Bronchial epithelial cell (primary cell): ENCODE measurements at regions not wholly inside any gene's neighbourhood (a gene's known extent, or its start where the extent isn't known, plus 50 kb on each side); places are given as distances from the start of the nearest gene placed in this dataset.
"Not testable (repeated sequence)": the region's sequence is repeated elsewhere in the genome, so short reads cannot be mapped to it uniquely, and the experiment has no call there.

ENCODE experiments used
- DNase-seq: peaks from one replicate; pipeline ENCODE4 v3.0.0-alpha.2; 2010; ENCODE audit warnings: low read depth
- FAIRE-seq: peaks from 2 replicates; lab custom pipeline; 2011; peaks lifted over from hg19 to GRCh38; lab: Jason Lieb, UNC
- H3K27me3 ChIP-seq: 2 replicates; pipeline ENCODE4 v1.5.1; 2011; ENCODE audit warnings: low read length; ENCODE audit not compliant: control insufficient read depth, insufficient read depth
- H3K36me3 ChIP-seq: 2 replicates; pipeline ENCODE4 v1.5.1; 2011; ENCODE audit warnings: low read length; ENCODE audit not compliant: control insufficient read depth, insufficient read depth
- H3K4me3 ChIP-seq: 2 replicates; pipeline ENCODE4 v1.5.1; 2011; ENCODE audit warnings: mild to moderate bottlenecking, low read depth, low read length, control low read depth
- TF ChIP-seq, protein P1 (sequence below): IDR thresholded peaks from 2 replicates; pipeline ENCODE4 v1.5.1; 2011; ENCODE audit warnings: mild to moderate bottlenecking, moderate library complexity, low read length, control low read depth, inconsistent platforms; ENCODE audit not compliant: insufficient read depth, severe bottlenecking

DNA sequence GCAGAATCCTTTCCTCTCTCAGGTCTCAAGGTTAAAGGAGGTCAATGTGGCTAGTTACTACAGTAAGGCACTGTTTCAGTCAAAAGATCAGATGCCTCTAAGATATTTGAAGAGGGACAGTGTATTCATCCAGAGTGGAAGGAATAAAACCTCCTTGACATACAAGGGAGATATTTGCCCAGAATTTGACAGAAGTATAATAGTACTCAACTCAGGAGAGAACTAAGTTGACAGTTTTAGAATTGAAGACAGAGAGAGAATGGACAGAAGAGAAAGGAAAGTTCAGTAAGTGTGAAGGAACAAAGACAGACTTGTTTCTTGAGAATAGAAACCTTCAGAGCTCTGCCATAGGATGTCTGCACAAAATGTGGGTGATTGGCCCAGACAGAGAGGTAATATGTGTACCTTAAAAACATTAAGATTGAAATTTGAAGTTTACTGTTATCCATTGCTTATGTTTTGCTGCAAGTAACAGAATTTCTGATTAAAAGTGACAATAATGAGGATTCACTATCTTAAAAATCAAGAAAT is 507.1 kb downstream of the IGSF11 start:
- FAIRE-seq = no peak
- TF ChIP-seq, protein P1, sequence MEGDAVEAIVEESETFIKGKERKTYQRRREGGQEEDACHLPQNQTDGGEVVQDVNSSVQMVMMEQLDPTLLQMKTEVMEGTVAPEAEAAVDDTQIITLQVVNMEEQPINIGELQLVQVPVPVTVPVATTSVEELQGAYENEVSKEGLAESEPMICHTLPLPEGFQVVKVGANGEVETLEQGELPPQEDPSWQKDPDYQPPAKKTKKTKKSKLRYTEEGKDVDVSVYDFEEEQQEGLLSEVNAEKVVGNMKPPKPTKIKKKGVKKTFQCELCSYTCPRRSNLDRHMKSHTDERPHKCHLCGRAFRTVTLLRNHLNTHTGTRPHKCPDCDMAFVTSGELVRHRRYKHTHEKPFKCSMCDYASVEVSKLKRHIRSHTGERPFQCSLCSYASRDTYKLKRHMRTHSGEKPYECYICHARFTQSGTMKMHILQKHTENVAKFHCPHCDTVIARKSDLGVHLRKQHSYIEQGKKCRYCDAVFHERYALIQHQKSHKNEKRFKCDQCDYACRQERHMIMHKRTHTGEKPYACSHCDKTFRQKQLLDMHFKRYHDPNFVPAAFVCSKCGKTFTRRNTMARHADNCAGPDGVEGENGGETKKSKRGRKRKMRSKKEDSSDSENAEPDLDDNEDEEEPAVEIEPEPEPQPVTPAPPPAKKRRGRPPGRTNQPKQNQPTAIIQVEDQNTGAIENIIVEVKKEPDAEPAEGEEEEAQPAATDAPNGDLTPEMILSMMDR = no peak
- no peaks in the 10 kb centered on the region for H3K36me3 ChIP-seq

DNA sequence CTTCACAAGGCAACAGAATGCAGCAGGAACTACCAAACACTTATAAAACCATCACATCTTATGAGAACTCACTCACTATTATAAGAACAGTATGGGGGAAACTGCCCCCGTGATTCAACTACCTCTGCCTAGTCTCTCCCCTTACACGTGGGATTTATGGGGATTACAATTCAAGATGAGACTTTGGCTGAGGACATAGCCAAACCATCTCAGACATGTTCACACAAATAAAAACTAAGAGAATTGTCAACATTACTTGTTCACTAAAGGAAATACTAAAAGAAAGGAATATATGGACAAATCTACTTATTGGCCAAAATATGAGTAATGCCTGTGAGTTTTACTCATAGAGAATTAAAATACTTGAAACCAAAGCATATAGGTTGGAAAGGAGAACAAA is 505.1 kb downstream of the IGSF11 start:
- TF ChIP-seq, protein P1 = no peak
- peak; percentile 70 for DNase-seq

More for the DNA sequence above, 507.1 kb downstream of the IGSF11 start:
- DNase-seq = no peak
- Histone ChIP-seq H3K27me3 (no peaks in the 10 kb centered on the region), H3K4me3 (no peak overlapping the region)

DNA sequence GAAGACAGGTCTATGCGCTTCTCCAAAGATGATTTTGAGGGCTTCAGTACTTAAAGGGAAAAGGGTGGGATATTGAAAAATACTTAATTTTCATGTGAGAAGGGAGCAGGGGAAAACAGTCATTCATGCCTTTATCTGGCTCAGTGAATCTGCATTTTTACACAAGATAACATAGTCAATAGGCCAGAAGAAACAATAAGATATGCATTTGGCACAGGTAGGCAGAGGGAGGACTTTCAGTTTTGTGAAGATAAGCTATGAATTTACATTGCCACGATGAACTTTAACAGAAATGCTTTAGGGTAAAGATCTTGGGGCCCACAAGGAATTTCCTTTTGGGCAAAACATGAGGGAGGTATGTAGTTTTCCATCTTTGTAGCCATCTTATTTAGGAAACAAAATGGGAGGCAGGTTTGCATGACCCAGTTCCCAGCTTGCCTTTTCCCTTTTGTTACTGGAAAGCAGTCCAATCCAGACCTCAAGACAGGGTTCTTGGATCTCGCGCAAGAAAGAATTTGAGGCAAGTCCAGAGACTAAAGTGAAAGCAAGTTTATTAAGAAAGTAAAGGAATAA is 504.2 kb downstream of the IGSF11 start:
- TF ChIP-seq, protein P1 = no peak
- Histone ChIP-seq H3K4me3 (no peak overlapping the region), H3K36me3 (no peaks in the 10 kb centered on the region), H3K27me3 (no peaks in the 10 kb centered on the region)
- no peak for FAIRE-seq
- DNase-seq = no peak

More for the DNA sequence above, 505.1 kb downstream of the IGSF11 start:
- FAIRE-seq = no peak
- H3K36me3 ChIP-seq = no peaks in the 10 kb centered on the region
- no peaks in the 10 kb centered on the region for H3K27me3 ChIP-seq
- no peak overlapping the region for H3K4me3 ChIP-seq

DNA sequence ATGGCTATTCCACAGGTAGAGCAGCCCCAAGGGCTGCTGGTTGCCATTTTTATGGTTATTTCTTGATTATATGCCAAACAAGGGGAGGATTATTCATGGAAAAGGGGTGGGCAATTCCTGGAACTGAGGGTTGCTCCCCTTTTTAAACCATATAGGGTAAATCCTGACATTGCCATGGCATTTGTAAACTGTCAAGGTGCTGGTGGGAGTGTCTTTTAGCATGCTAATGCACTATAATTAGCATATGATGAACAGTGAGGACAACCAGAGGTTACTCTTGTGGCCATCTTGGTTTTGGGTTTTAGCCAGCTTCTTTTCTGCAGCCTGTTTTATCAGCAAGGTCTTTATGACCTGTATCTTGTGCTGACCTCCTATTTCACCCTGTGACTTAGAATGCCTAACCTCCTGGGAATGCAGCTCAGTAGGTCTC is 503.7 kb downstream of the IGSF11 start:
- H3K27me3 ChIP-seq, H3K4me3 ChIP-seq, H3K36me3 ChIP-seq, FAIRE-seq, DNase-seq: not testable (repeated sequence)

DNA sequence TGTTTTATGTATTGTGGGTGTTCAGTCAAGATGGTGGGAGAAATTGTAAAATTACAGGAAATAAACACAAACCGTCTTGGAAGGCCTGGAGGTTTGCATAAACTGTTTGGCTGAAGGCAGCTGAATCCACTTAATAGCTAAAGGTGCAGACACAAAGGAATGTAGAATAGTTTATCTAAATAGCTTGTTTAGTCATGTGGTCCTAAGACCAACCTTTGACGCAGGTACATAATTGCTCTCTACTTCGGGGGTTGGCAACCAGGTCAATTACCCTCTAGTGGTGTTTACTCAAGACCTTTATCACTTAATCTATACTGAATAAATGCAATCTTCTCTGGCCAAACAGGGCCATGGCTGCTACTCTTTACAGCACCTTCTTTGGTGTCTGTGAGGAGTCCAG is 502.8 kb downstream of the IGSF11 start:
- Histone ChIP-seq H3K4me3 (no peak overlapping the region), H3K27me3 (no peaks in the 10 kb centered on the region), H3K36me3 (no peaks in the 10 kb centered on the region)
- TF ChIP-seq, protein P1 = no peak
- DNase-seq = no peak
- no peak for FAIRE-seq

DNA sequence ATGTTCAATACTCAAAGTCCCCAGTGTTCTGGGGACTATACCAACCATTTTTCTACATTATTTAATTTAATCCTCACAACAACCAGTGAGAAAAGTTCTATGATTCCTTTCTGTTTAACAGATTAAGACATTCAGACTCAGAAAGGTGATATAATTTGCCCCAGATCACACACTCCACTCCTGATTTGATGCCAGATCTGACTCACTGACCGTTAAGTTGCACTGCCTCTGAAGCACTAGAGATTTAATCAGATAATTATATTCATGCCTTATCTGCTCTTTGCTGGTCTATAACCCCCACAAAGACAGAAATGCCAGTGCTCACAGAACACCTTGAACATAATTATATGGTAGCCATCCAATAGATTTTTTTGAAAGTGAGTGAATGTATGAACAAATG is 501.0 kb downstream of the IGSF11 start:
- DNase-seq (peak; percentile 46), FAIRE-seq (no peak)
- no peaks in the 10 kb centered on the region for H3K36me3 ChIP-seq
- TF ChIP-seq, protein P1 = no peak
- no peak overlapping the region for H3K4me3 ChIP-seq
- no peaks in the 10 kb centered on the region for H3K27me3 ChIP-seq
